ENCODE measurements at regions not wholly inside any gene's neighbourhood (a gene's known extent, or its start where the extent isn't known, plus 50 kb on each side); places are given as distances from the start of the nearest gene placed in this dataset.

GRCh38 chr21:38014298-38014697 lies 98.0 kb upstream of the KCNJ6 start:
- no peak for TF ChIP-seq POLR2A (IDR thresholded peaks at IDR 0.05)
- TF ChIP-seq, protein P1, sequence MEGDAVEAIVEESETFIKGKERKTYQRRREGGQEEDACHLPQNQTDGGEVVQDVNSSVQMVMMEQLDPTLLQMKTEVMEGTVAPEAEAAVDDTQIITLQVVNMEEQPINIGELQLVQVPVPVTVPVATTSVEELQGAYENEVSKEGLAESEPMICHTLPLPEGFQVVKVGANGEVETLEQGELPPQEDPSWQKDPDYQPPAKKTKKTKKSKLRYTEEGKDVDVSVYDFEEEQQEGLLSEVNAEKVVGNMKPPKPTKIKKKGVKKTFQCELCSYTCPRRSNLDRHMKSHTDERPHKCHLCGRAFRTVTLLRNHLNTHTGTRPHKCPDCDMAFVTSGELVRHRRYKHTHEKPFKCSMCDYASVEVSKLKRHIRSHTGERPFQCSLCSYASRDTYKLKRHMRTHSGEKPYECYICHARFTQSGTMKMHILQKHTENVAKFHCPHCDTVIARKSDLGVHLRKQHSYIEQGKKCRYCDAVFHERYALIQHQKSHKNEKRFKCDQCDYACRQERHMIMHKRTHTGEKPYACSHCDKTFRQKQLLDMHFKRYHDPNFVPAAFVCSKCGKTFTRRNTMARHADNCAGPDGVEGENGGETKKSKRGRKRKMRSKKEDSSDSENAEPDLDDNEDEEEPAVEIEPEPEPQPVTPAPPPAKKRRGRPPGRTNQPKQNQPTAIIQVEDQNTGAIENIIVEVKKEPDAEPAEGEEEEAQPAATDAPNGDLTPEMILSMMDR (IDR thresholded peaks at IDR 0.05), result no peak
